ENCODE measurements at regions not wholly inside any gene's neighbourhood (a gene's known extent, or its start where the extent isn't known, plus 50 kb on each side); places are given as distances from the start of the nearest gene placed in this dataset.

DNA sequence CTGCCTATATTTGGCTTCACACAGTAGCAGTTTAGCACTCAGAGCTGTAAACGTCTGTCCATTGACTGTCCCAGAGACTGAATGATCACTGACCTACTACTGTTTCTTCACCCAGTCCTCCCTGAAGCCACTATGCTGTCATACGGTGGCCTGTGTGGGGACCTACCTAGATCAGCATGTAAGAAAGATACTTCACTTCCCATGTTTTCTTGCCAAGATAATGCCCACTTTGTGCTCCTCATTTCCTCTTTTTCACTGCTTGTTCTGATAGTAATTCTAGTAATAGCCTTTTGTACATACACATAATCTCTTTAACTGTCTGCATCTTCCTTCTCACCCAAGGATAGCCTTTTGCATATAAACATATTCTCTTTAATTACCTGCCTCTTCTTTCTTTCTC is 109.9 kb upstream of the TIAM2 start:
- DNase-seq (ENCODE audit: low spot score) = no peak

DNA sequence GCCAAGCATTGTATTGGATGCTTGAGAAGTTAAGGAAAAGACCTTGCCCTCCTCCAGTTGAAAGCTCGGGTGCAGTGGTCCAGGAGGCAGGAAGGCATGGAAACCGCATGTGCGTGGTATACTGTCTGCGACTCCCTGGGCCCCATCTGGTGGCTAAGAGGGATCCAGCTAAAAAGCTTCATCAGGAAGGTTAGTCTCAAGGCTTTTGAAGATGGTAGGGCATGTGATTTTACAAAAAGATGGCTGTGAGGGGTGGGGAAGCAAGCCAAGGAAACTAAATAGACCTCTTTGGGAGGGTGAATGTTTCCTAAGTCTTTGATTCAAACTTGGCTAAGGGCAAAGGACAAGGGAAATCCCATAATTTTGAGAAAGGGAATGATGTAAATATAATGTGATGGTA is 109.1 kb upstream of the TIAM2 start:
- no peak for DNase-seq (ENCODE audit: low spot score)

DNA sequence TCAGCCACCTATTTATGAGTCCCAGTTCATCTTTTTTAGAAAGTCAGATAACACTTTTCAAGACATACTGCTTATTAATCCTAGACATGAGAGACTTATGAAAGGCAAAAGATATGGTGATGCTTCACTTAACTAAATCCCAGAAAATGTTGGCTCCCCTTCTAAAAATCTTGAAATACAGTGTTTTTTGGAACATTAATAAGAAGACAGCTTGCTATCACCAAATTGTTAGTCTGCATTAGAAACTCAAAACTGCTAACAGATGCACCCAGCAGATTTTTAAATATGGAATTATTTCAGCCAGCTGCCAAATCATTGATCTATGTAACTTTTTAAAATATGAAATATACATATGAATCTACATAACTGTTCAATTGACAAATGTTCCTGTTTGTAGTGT is 108.6 kb upstream of the TIAM2 start:
- DNase-seq (ENCODE audit: low spot score) = no peak

DNA sequence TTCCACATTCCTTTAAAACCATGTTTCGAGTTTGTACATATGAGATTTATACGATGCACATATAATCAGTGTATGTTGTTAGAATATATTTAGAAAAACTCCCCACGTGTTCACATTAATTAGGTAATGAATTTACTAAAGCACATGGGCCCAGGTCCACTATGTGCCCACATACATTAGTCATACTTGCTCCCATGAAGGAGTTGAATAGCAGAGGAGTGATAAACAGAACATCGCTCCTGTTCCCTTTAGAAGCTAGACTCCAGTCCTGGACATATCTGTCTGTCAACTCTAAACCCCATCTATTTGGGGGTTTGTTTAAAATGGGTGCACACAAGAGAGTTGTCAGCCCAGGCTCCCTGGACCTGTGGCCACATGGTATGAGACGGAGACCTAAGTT is 108.1 kb upstream of the TIAM2 start:
- DNase-seq (ENCODE audit: low spot score) = no peak

DNA sequence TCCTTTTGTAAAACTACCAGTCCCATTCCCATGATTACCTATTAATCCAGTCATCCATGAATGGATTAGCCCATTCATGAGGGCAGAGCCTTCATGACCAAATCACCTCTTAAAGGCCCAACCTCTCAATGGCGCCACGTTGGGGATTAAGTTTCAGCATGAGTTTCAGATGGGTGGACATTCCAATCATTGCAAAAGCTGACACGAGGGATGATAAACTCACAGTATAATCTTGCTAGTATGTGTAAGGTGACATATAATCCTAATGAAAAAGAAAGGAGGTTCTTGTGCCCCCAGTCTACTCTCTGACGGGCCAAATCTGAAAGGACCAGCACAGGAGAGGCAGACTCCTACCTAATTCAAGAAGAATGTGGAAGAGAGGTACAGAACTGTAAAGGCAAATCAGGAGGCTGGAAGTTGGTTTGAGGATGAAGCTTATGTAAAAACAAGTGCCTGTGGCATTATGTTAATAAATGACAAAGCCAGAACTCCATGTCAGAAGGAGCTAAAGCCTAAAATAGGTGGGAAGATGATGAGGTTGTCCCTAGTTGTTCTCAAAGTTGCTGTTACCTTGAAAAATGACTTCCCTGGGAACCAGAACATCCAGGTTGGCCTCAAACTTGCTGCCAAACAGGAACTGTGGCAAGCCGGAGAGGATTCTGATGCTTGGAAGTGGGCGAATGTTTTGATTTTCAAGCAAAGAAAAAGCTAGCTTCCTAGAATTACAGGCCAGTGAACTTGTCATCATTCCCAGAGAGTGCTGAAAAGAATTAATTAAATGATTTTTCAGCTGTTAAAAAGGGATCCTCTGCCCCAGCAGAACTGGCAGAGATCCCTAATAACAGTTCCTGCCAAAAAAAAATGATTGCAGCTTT is 106.5 kb upstream of the TIAM2 start:
- DNase-seq (ENCODE audit: low spot score) = no peak

DNA sequence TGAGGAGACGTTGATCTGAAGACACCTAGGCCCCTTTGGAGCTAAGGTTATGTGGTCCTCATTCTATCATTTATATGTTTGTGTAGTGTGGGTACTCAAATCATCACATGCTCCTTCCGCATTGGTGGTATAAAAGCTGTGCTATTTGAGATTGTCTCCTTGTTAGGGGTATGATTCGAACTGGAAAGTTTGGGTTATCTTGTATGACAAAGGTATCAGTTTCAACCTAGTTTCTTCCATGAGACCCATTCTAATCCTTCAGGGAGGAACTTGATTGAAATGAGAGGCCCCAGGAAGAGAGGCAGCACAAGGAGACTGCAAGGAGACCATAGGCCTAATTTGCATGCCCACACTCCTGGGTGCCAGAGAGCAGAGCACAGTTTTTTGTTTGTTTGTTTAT is 104.2 kb upstream of the TIAM2 start:
- DNase-seq (ENCODE audit: low spot score) = no peak

DNA sequence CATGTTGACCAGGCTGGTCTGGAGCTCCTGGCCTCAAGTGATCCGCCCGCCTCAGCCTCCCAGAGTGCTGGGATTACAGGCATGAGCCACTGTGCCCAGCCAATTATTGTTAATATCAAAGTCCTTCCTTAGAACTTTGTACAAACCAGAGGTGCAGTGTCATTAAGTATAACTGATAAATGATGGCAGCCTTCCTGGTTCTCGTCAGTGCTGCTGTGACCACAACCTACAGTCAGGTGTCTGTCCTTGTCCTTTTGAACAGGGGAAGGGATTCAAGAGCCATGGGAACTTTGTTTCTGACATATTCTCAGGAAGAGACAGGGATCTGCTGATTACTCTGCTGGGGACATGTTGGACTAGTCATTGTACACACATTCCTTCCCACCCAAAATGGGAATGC is 103.2 kb upstream of the TIAM2 start:
- no peak for DNase-seq (ENCODE audit: low spot score)

DNA sequence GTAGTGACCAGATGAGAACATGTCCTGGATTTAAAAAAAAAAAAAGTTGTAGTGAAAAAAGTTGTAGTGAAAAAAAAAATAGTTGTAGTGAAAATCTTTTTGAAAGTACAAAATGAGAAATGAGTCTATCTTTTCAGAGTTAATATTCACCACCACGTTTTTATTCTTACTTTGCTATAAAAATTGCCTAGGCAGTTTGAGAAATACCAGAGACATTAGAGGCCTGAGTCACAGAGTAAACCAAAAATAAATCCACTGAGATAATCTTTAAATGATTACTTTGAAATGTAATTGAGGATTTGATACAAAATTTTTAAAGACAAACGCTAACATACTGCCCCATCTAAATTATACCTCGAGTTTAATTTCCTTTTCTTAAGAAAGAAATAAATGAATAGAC is 101.2 kb upstream of the TIAM2 start:
- peak; percentile 47 for DNase-seq (ENCODE audit: low spot score)

DNA sequence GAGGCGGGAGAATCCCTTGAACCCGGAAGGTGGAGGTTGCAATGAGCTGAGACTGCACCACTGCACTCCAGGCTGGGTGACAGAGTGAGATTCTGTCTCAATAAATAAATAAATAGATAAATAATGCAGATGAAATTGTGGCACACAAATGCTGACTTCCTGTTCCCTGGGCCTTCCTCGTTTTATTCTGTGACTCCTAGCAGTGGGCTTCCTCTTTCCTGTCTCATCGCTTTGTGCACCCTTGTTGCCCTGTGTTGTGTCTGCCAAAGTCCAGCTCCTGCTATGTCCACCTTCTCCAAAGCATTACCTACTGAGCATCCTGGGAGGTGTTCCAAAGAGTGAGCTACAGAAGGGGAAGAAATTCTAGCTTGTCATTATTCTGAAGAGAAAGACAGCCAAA is 100.2 kb upstream of the TIAM2 start:
- DNase-seq (ENCODE audit: low spot score) = no peak

DNA sequence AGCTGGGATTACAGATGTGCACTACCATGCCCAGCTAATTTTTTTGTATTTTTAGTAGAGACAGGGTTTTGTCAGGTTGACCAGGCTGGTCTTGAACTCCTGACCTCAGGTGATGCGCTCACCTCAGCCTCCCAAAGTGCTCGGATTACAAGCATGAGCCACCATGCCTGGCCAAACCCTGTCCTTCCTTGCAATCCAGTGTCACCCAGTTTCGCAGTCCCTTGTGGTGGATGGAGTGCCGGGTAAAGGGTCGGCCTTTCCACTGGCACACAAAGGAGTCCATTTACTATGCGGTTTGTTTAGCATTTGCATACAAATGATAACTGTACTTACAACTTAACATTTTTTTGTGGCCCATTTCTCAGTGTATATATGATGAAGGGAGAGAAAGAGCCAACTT is 99.3 kb upstream of the TIAM2 start:
- DNase-seq (ENCODE audit: low spot score) = no peak

DNA sequence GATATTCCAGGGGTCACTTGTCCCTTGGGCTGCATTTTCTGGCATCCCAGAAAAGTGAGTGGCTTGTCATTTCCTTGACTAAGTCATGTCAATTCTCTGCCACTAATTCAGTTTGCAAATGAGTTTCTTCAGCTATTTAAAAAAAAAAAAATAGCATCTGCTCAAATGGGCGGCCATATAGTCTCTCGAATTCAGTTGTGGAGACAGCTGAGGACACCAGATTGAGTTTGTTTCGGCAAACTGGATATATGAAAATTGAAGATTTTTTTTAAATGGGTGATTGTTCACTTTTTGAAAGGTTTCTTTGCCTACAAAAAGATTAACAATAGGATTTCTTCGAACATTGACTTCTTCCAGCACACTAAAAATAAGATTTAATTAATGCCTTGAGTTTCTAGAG is 96.3 kb upstream of the TIAM2 start:
- DNase-seq (ENCODE audit: low spot score) = no peak

DNA sequence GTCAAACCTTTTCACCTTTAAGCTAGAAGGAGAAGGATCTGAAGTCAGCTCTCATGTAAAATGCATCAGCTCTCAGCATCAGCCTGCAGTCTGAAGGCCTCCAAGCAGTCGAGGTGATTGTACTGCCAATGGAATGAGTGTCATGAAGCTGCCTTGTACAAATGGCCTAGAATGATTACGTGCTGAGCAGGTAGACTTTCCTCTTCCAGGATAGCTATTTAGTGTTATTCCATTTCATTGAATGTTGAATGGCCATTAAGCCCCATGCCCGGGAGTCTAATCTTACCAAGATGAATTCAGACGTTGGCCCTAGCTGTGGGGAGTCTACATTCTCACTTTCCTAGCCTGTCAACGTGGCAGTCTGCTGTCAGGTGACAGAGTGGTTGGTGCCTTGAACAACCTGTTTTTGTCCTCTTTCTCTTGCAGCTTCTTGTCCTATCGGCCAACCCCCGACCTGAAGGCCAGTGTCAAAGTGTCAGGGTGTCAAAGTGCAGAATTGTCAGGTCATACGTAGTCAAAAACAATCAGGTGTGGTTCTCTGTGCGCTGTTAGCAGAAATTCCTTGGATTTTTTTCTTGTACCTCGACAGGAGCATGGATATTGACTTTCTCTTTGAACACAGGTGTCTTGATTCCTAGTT is 95.2 kb upstream of the TIAM2 start:
- no peak for DNase-seq (ENCODE audit: low spot score)

DNA sequence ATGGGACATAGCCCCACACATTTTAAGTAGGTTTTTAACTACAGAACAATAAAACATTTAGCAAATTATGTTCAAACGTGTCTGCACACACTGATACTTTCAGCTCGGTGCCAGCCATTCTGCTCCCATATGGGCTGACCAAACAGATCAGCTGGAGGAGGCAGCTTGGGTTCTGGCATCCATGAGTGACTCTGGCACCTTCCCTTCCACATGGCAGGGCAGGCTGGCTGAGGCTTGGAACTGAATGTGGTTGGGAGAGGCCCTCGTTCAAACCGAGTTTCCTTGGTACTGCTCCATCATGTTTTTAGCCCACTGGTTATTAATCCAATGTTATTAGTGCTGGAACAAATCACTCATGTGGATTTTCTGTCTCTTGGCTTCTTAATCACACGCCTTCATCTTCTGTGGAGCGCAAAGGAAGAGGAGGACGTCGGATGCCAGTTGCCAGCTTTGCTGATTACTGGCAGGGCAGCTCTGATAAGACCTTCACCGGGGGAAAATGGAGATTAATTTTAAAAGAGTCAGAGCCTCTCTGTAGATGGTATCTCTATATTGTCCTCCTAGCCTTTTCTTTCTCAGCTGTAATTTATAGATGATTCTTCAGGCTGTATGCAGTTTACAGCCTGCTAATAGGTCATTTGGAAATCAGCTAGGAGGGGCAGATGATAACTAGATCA is 93.1 kb upstream of the TIAM2 start:
- DNase-seq (ENCODE audit: low spot score) = no peak

DNA sequence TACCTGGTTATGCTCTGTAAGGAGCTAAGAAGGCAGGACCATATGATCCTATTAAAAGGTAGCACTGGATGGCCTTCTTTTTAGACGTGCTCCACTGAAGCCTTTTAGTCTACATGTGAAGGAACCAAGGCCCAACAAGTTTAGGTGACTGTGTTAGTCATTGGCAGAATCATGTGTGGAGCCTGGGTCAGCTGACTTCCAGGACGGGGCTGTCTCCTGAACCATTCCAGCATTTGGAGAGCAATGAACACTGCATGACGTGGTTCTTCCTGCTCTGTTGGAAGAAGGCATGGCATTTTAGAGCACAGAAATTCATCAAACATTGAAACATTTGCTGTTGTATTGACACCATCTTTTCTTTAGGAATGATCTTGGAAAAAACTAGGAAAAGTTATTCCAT is 87.8 kb upstream of the TIAM2 start:
- DNase-seq (ENCODE audit: low spot score) = peak; percentile 21

DNA sequence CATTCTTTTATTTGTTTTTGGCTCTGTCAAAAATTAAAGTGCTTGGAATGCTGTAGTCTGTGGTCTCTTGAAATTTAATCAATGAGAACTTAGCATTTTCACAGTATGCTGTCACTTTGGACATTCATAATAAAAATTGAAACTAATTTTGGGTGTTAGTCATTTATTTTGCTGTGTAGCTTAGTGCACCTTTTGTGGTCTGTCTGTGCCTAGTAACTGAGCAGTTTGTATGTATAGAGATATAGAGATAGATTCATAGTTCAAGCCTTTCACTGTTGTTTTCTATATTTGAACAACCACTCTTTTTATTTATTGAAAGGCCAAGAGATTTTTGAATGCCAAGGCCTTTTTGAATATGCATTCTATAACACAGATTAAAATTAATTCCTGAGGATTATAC is 86.4 kb upstream of the TIAM2 start:
- no peak for DNase-seq (ENCODE audit: low spot score)

DNA sequence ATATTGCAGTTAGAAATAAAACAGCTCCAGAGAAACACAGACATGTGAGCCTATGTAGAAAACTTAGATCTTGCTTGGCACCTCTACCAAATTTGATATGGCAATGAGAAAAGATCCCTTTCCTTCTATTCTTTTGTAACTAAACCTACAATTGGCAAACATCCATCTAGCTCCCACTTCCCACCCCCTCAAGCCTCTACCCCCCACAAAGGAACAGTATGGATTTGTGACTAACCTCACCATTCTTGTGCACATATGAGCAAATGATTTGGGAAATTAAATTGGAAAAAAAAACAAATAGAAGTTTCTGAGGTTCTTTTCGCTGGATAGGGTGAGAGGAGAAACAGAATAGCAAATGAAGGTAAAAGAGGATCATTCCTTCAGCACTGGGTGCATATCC is 85.8 kb upstream of the TIAM2 start:
- no peak for DNase-seq (ENCODE audit: low spot score)

DNA sequence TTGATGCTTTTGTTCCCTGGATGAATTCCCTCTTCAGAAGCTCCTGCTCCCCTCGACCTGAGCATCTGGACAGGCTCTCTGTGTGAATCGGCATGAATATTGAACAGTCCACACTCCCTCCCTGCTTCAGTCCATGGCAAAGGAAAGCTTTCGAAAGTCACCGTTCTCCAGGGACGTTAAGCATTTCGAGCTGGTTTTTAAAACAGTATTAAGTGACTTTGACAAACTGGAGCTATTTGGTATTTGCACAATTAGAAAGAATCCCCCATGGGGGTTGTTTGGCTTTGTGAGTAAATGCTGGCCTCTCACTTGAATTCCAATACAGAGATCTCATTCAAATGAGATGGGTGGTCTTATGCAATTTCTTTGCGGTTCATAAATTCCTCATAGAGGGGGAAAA is 85.3 kb upstream of the TIAM2 start:
- DNase-seq (ENCODE audit: low spot score) = no peak

DNA sequence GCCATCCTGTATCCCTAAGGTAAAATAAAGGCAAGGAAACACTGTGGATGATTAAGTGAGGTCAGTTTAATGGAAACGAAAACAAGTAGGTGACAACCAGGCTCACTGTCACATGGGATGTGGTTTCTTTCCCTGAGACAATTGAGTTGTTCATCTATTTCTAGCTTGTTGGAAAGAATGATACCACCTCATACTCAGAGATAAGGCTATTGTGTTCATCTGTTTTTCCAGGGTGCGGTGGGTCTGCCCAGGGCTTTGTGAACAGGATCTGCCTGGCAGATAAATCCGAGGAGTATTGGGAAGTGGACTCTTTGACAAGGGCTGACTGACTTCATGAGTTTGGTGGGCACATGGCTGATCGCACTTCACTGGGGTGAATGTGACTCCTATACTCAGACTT is 80.8 kb upstream of the TIAM2 start:
- no peak for DNase-seq (ENCODE audit: low spot score)

DNA sequence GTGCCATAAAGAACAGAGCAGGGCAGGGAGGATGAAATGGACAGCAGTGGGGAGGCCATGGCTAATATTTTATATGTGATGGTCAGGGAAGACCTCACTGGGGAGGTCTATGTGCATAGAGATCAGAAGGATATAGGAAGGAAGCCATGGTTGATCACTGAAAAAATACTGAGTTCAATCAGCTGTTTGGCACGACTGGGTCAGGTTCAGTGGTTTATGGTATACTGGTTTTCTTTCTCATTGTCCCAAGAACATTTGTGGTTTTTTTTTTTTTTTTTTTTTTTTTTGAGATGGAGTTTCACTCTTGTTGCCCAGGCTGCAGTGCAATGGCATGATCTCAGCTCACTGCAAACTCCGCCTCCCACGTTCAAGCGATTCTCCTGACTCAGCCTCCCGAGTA is 78.3 kb upstream of the TIAM2 start:
- no peak for DNase-seq (ENCODE audit: low spot score)

DNA sequence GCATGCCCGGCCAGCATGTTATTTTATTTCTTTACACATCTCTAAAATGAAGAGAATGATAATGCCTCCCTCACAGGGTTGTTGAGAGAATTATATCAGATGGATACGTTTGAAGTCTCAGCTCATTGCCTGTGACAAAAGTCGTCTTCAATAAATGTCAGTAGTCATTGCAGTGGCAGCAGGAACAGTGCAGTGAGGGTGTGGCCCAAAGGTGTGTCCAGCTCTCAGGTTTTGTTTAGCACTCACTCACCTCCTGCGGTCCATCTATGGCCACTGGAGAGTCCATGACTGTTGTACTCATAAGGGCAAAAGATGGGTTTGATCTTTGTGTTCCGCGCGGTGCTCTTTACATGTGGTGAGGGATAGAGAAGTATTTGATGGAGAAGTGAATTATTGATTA is 77.2 kb upstream of the TIAM2 start:
- DNase-seq (ENCODE audit: low spot score) = no peak

DNA sequence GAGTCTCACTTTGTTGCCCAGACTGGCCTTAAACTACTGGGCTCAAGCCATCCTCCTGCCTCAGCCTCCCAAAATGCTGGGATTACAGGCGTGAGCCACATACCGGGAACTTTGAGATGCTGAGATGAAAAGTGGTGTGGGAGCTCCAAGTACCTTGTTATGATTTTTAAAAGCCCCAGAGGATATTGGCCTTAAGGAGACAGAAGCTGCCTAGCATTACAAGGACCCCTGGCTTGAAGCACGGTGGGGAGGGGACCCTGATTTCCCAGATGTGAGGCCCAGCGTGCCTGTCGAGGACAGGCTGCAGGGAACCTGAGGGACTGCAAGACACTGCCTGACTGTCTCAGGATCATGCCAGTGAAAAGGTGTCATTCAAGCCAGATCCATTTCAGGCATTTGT is 75.3 kb upstream of the TIAM2 start:
- no peak for DNase-seq (ENCODE audit: low spot score)

DNA sequence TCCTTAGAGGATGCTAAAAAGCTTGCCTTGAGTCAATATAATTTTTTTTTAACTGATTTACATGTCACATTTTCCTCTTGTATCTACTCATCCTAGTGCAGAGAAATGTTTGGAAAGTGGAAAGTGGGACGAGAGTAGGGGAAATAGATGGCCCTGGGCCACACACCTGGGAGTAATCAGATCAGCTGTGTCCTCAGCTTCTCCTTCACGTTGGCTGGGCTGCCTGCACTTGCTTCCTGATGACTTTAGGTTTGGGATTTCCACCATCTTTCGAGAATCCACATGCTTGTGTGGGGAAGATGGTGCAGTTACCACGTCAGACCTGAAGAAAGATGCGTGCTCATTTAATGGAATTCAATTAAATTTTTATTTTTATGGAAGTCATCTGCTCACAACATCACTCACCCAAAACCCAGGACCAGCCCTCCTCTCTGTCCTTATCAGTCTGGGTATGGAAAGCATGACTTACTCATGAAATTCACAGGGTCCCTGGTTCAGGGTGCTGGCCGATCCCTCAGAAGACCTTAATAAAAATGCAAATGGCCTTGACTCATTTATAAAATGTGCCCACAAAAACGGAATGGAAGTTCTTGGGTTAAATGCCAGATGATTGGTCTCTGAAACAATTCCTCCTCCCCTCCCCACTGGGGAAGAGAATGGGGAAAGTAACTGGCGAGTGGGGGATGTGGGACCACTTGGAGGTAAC is 74.5 kb upstream of the TIAM2 start:
- no peak for DNase-seq (ENCODE audit: low spot score)

DNA sequence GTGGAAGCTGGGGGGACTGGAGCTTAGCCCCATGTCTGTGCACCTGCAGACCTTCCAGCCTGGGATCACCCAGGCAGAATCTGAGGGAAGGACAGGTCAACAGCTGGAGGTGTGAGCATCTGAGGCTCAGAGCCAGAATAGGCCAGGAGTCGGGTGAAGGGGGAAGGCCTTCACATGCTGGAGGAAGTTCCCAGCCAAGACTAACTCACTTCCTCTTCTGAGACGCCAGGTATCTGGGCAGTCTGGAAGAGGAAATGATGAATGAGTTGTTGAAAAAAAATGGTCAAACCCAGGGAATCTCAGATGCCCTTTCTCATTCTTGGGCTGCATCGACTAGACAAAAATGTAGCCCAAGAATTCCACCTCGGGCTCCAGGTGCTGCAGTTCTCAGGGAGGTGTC is 73.6 kb upstream of the TIAM2 start:
- no peak for DNase-seq (ENCODE audit: low spot score)
